GM12878 (cell line): ENCODE measurements at regions not wholly inside any gene's neighbourhood (a gene's known extent, or its start where the extent isn't known, plus 50 kb on each side); places are given as distances from the start of the nearest gene placed in this dataset.

ENCODE experiments used
- ATAC-seq: fragments of 200-7000 bp; cut with Tn5 transposase; 3 replicates; pipeline ENCODE4 v1.9.1; 2020; ENCODE audit warnings: mild to moderate bottlenecking, moderate library complexity
- BruUV-seq: library from RNA; stranded (reverse); fragments of 400-500 nt; replicated peaks from 2 replicates; lab custom pipeline; 2021; lab: Mats Ljungman, UMichigan
- CTCF ChIA-PET: fragments of 300-600 bp; sonication (Branson Sonifier 250); formaldehyde crosslinking; extraction: SDS; loops from one replicate; lab custom pipeline; 2021; ENCODE audit warnings: inconsistent platforms; lab: Yijun Ruan, JAX
- POLR2A ChIA-PET: fragments of 350-600 bp; formaldehyde crosslinking; extraction: SDS; loops from one replicate; lab custom pipeline; 2021; ENCODE audit warnings: inconsistent platforms; lab: Charles Lee
- RAD21 ChIA-PET: fragments of 300-600 bp; sonication (Branson Sonifier 250); formaldehyde crosslinking; loops from one replicate; lab custom pipeline; 2023; ENCODE audit warnings: antibody characterized with exemption; ENCODE audit not compliant: unreplicated experiment; lab: Charles Lee
- SMC1A ChIA-PET: fragments of 300-600 bp; sonication (Branson Sonifier 250); formaldehyde crosslinking; loops from one replicate; lab custom pipeline; 2023; ENCODE audit not compliant: unreplicated experiment, uncharacterized antibody; lab: Charles Lee
- DNase-seq: peaks from one replicate; pipeline ENCODE4 v3.0.0-alpha.2; 2011; ENCODE audit warnings: low read depth, low spot score
- FAIRE-seq: peaks from 3 replicates; lab custom pipeline; 2011; peaks lifted over from hg19 to GRCh38; lab: Jason Lieb, UNC
- H2AFZ ChIP-seq: 2 replicates; pipeline ENCODE4 v1.6.0; 2011; ENCODE audit warnings: low read depth, low read length, control low read depth; ENCODE audit not compliant: control insufficient read depth
- H3K27ac ChIP-seq: 2 replicates; pipeline ENCODE4 v1.5.1; 2011; ENCODE audit warnings: control low read depth; ENCODE audit not compliant: control insufficient read depth, insufficient read depth
- H3K27me3 ChIP-seq, 2 experiments: replicated peaks in 1 of 2; 2 replicates each; pipeline versions ENCODE4 v1.6.0 to v1.6.1; 2011; ENCODE audit warnings: low read length in 1 of 2; ENCODE audit not compliant: control insufficient read depth in 2 of 2, insufficient read depth in 2 of 2
- H3K36me3 ChIP-seq, 2 experiments: 2 replicates each; pipeline ENCODE4 v1.5.1; 2011; ENCODE audit warnings: low read length in 1 of 2; ENCODE audit not compliant: control insufficient read depth in 2 of 2, insufficient read depth in 2 of 2
- H3K4me1 ChIP-seq: 2 replicates; pipeline ENCODE4 v1.6.1; 2011; ENCODE audit warnings: mild to moderate bottlenecking, low read length, moderate library complexity, mixed read lengths; ENCODE audit not compliant: control insufficient read depth, insufficient read depth
- H3K4me2 ChIP-seq: 2 replicates; pipeline ENCODE4 v1.6.0; 2011; ENCODE audit warnings: control low read depth; ENCODE audit not compliant: control insufficient read depth, insufficient read depth
- H3K4me3 ChIP-seq: fragments of 200-600 bp; sonication (generic); 2 replicates; pipeline ENCODE4 v1.5.1; 2016
- H3K79me2 ChIP-seq: 2 replicates; pipeline ENCODE4 v1.6.0; 2011; ENCODE audit warnings: low read length; ENCODE audit not compliant: control insufficient read depth, insufficient read depth
- H3K9ac ChIP-seq: 2 replicates; pipeline ENCODE4 v1.8.0; 2011; ENCODE audit warnings: low read length, control low read depth, mixed read lengths; ENCODE audit not compliant: control insufficient read depth, insufficient read depth
- H3K9me3 ChIP-seq: replicated peaks from 3 replicates; pipeline ENCODE4 v1.5.1; 2011; ENCODE audit warnings: mild to moderate bottlenecking, low read length; ENCODE audit not compliant: control insufficient read depth, insufficient read depth
- H4K20me1 ChIP-seq: 2 replicates; pipeline ENCODE4 v1.6.0; 2011; ENCODE audit not compliant: control insufficient read depth, insufficient read depth
- CBX5 ChIP-seq: sonication (generic); IDR thresholded peaks from 2 replicates; pipeline ENCODE4 v1.6.1; 2016; ENCODE audit warnings: low read depth, moderate library complexity, mild to moderate bottlenecking, inconsistent platforms
- CHD2 ChIP-seq: IDR thresholded peaks from 2 replicates; pipeline ENCODE4 v1.6.1; 2011; ENCODE audit warnings: low read depth, low read length, improper control_type of control experiment, borderline replicate concordance
- HDAC6 ChIP-seq: fragments of 200-600 bp; sonication (generic); IDR thresholded peaks from one replicate; pipeline ENCODE4 v1.8.0; 2017; ENCODE audit warnings: antibody characterized with exemption; ENCODE audit not compliant: unreplicated experiment
- KDM1A ChIP-seq: fragments of 200-600 bp; sonication (generic); IDR thresholded peaks from 2 replicates; pipeline ENCODE4 v1.6.1; 2016; ENCODE audit warnings: borderline replicate concordance
- WGBS: methylation state at CpG from one replicate; pipeline ENCODE4 v1.1.6; 2016; ENCODE audit warnings: low lambda C conversion rate; ENCODE audit not compliant: insufficient replicate concordance, insufficient coverage; ENCODE audit errors: missing lambda C conversion rate; 5-methylcytosine and 5-hydroxymethylcytosine counted together
- in situ Hi-C: fragments of 300-500 bp; cut with MboI; formaldehyde crosslinking; loops from 9 replicates; pipeline ENCODE4 v1.14.3; 2018; ENCODE audit warnings: mixed read lengths
- intact Hi-C: fragments of 100-400 bp; cut with micrococcal nuclease; formaldehyde crosslinking; loops from one replicate; pipeline ENCODE4 v1.14.2; 2022; ENCODE audit not compliant: unreplicated experiment
- TF ChIP-seq, protein P1 (sequence below): fragments of 450-650 bp; IDR thresholded peaks from 2 replicates; pipeline ENCODE4 v1.6.1; 2017; ENCODE audit warnings: mild to moderate bottlenecking, moderate library complexity
- TF ChIP-seq, protein P2 (sequence below): fragments of 450-650 bp; IDR thresholded peaks from 2 replicates; pipeline ENCODE4 v1.6.1; 2017; ENCODE audit warnings: low read depth, mild to moderate bottlenecking, moderate library complexity

DNA sequence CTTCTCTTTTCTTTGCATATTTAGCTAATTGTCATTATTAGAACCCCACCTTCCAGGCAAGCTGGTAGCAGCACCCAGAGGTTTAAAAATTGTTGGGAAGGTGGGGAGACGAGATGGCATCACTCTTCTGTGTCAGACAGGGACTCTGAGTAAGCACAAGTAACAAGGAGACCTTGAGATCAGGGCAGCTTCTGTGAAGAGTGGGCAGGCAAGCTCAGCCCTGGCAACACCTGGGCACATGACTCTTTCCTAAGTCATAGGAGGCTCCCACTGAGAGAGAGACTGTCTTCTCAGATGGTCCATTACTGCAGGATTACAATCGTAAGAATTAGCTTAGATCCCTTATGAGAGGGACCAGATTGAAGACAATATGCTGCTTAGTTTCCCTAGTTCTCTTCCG lies 183.5 kb downstream of the BRINP2 start (continued):
- no peak for TF ChIP-seq KDM1A
- no peak for TF ChIP-seq CBX5
- TF ChIP-seq, protein P1, sequence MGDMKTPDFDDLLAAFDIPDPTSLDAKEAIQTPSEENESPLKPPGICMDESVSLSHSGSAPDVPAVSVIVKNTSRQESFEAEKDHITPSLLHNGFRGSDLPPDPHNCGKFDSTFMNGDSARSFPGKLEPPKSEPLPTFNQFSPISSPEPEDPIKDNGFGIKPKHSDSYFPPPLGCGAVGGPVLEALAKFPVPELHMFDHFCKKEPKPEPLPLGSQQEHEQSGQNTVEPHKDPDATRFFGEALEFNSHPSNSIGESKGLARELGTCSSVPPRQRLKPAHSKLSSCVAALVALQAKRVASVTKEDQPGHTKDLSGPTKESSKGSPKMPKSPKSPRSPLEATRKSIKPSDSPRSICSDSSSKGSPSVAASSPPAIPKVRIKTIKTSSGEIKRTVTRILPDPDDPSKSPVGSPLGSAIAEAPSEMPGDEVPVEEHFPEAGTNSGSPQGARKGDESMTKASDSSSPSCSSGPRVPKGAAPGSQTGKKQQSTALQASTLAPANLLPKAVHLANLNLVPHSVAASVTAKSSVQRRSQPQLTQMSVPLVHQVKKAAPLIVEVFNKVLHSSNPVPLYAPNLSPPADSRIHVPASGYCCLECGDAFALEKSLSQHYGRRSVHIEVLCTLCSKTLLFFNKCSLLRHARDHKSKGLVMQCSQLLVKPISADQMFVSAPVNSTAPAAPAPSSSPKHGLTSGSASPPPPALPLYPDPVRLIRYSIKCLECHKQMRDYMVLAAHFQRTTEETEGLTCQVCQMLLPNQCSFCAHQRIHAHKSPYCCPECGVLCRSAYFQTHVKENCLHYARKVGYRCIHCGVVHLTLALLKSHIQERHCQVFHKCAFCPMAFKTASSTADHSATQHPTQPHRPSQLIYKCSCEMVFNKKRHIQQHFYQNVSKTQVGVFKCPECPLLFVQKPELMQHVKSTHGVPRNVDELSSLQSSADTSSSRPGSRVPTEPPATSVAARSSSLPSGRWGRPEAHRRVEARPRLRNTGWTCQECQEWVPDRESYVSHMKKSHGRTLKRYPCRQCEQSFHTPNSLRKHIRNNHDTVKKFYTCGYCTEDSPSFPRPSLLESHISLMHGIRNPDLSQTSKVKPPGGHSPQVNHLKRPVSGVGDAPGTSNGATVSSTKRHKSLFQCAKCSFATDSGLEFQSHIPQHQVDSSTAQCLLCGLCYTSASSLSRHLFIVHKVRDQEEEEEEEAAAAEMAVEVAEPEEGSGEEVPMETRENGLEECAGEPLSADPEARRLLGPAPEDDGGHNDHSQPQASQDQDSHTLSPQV: no peak

DNA sequence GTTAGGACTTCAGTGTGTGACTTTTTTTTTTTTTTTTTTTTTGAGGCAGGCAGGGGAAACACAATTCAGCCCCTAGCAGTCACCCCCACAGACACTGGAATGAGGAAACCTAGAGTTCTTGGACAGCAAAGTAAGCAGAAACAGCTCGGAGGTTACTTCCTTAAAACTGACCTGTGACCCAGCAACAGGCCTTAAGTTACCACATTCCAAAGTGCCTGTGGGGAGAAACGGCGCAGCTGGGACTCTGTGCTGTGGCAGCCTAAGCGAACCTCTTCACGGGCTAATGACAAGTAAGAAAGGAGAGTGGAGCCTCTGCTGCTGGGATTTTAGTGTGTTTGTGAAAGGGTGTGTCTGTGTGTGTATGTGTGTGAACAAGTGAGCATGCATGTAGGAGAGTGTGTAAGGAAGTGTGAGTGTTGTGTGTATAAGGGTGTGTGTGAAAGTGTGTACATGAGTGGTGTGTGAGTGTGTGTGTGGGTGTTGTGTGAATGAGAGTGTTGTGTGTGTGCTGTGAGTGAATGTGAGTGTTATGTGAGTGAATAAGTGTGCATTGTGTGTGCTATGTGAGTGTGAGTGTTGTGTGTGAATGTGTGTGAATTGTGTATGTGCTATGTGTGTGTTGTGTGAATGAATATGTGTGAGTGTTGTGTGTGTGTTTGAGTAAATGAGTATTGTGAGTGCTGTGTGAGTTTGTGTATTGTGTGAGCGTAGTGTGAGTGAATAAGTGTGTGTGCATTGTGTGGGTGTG lies 180.8 kb downstream of the BRINP2 start:
- ATAC-seq: no peak
- Histone ChIP-seq H3K27me3 (no peaks in the 10 kb centered on the region), H4K20me1 (no peaks in the 10 kb centered on the region), H3K36me3 (no peaks in the 10 kb centered on the region), H3K4me1 (no peaks in the 10 kb centered on the region), H2AFZ (no peak overlapping the region), H3K79me2 (no peaks in the 10 kb centered on the region), H3K9me3 (no peaks in the 10 kb centered on the region), H3K4me2 (no peak overlapping the region), H3K9ac (no peak overlapping the region), H3K4me3 (no peak overlapping the region), H3K27ac (no peak overlapping the region)
- ChIA-PET CTCF (no interaction called here), RAD21 (interaction anchor here (0.6 kb wide), 1 partner anchor 322 kb away, joined by 3 read pairs; no protein-coding TSS in a partner anchor), SMC1A (no interaction called here), POLR2A (no interaction called here)
- DNase-seq: no peak
- peak; percentile 35 for FAIRE-seq
- no TSS peak for BruUV-seq
- intact Hi-C loops (no loop called here), in situ Hi-C loops (no loop called here)
- TF ChIP-seq, protein P2, sequence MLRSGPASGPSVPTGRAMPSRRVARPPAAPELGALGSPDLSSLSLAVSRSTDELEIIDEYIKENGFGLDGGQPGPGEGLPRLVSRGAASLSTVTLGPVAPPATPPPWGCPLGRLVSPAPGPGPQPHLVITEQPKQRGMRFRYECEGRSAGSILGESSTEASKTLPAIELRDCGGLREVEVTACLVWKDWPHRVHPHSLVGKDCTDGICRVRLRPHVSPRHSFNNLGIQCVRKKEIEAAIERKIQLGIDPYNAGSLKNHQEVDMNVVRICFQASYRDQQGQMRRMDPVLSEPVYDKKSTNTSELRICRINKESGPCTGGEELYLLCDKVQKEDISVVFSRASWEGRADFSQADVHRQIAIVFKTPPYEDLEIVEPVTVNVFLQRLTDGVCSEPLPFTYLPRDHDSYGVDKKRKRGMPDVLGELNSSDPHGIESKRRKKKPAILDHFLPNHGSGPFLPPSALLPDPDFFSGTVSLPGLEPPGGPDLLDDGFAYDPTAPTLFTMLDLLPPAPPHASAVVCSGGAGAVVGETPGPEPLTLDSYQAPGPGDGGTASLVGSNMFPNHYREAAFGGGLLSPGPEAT: no peak
- TF ChIP-seq CHD2: no peak
- TF ChIP-seq HDAC6: no peak
- WGBS: 28% methylated on average over 6 of the region's 6 CpGs
